Liver (tissue), 6 donors: ENCODE measurements at regions not wholly inside any gene's neighbourhood (a gene's known extent, or its start where the extent isn't known, plus 50 kb on each side); places are given as distances from the start of the nearest gene placed in this dataset.

Experiments
- DNase-seq: peaks from one replicate; pipeline ENCODE4 v3.0.0-alpha.2; 2017; ENCODE audit warnings: low spot score
- H3K27ac ChIP-seq, 2 donors: one replicate each; pipeline ENCODE4 v1.7.0; 2013; ENCODE audit warnings: inconsistent platforms in 2 of 2, low read length in 2 of 2, control low read depth in 1 of 2, low read depth in 1 of 2, mild to moderate bottlenecking in 1 of 2
- H3K27me3 ChIP-seq, 4 donors: one replicate each; pipeline versions ENCODE4 v1.6.1 to v1.7.0; 2013; ENCODE audit warnings: low read length in 3 of 4, inconsistent platforms in 1 of 4, mild to moderate bottlenecking in 1 of 4, moderate library complexity in 1 of 4; ENCODE audit not compliant: control insufficient read depth in 4 of 4, insufficient read depth in 4 of 4
- H3K36me3 ChIP-seq, 4 donors: one replicate each; pipeline versions ENCODE4 v1.6.1 to v1.7.0; 2013; ENCODE audit warnings: low read length in 3 of 4, mild to moderate bottlenecking in 3 of 4, low read depth in 1 of 4, moderate library complexity in 1 of 4; ENCODE audit not compliant: control insufficient read depth in 4 of 4, insufficient read depth in 3 of 4
- H3K4me1 ChIP-seq, 4 donors: one replicate each; pipeline versions ENCODE4 v1.6.1 to v1.7.0; 2013; ENCODE audit warnings: low read length in 3 of 4, mild to moderate bottlenecking in 3 of 4, moderate library complexity in 1 of 4; ENCODE audit not compliant: control insufficient read depth in 4 of 4, insufficient read depth in 4 of 4
- H3K4me3 ChIP-seq, 3 donors: one replicate each; pipeline versions ENCODE4 v1.6.1 to v1.7.0; 2013; ENCODE audit warnings: low read length in 3 of 3, control low read depth in 1 of 3, low read depth in 1 of 3, mild to moderate bottlenecking in 1 of 3
- H3K9ac ChIP-seq, 2 donors: one replicate each; pipeline ENCODE4 v1.7.0; 2013; ENCODE audit warnings: low read length in 2 of 2, mild to moderate bottlenecking in 2 of 2, moderate library complexity in 2 of 2, control low read depth in 1 of 2, low read depth in 1 of 2
- H3K9me3 ChIP-seq, 4 donors: one replicate each; pipeline versions ENCODE4 v1.6.1 to v1.7.0; 2013; ENCODE audit warnings: low read length in 3 of 4; ENCODE audit not compliant: control insufficient read depth in 4 of 4
- ATF3 ChIP-seq: IDR thresholded peaks from 2 replicates; pipeline ENCODE4 v1.6.1; 2016; ENCODE audit warnings: antibody characterized with exemption
- EGR1 ChIP-seq, 2 donors: IDR thresholded peaks; 2 replicates each; pipeline ENCODE4 v1.6.1; 2016 to 2018; ENCODE audit warnings: antibody characterized with exemption in 2 of 2, low read depth in 2 of 2
- FOXA1 ChIP-seq: IDR thresholded peaks from 2 replicates; pipeline ENCODE4 v1.6.1; 2016; ENCODE audit warnings: antibody characterized with exemption
- GABPA ChIP-seq, 2 donors: IDR thresholded peaks in 1 of 2; conservative IDR thresholded peaks in 1 of 2; 2 replicates each; pipeline ENCODE4 v1.6.1; 2016; ENCODE audit warnings: antibody characterized with exemption in 2 of 2, mild to moderate bottlenecking in 1 of 2, moderate library complexity in 1 of 2
- HNF4G ChIP-seq: IDR thresholded peaks from 2 replicates; pipeline ENCODE4 v1.6.1; 2016; ENCODE audit warnings: antibody characterized with exemption
- JUND ChIP-seq, 2 donors: IDR thresholded peaks; 2 replicates each; pipeline ENCODE4 v1.6.1; 2016; ENCODE audit warnings: antibody characterized with exemption in 2 of 2
- NR2F2 ChIP-seq: IDR thresholded peaks from 2 replicates; pipeline ENCODE4 v1.6.1; 2016; ENCODE audit warnings: antibody characterized with exemption
- RAD21 ChIP-seq, 2 donors: IDR thresholded peaks; 2 replicates each; pipeline ENCODE4 v1.6.1; 2016; ENCODE audit warnings: antibody characterized with exemption in 2 of 2, mild to moderate bottlenecking in 2 of 2
- RXRA ChIP-seq, 2 donors: IDR thresholded peaks; 2 replicates each; pipeline ENCODE4 v1.6.1; 2017 to 2018; ENCODE audit warnings: antibody characterized with exemption in 2 of 2, mild to moderate bottlenecking in 1 of 2
- SP1 ChIP-seq: IDR thresholded peaks from 2 replicates; pipeline ENCODE4 v1.6.1; 2018; ENCODE audit warnings: antibody characterized with exemption, mild to moderate bottlenecking
- TAF1 ChIP-seq: conservative IDR thresholded peaks from 2 replicates; pipeline ENCODE4 v1.6.1; 2016; ENCODE audit warnings: antibody characterized with exemption, mild to moderate bottlenecking
- YY1 ChIP-seq: IDR thresholded peaks from 2 replicates; pipeline ENCODE4 v1.6.1; 2016; ENCODE audit warnings: antibody characterized with exemption, mild to moderate bottlenecking
- TF ChIP-seq, protein P1 (sequence below): IDR thresholded peaks from 2 replicates; pipeline ENCODE4 v1.6.1; 2016; ENCODE audit warnings: antibody characterized with exemption
- TF ChIP-seq, protein P2 (sequence below): IDR thresholded peaks from 2 replicates; pipeline ENCODE4 v1.6.1; 2016; ENCODE audit warnings: antibody characterized with exemption
- TF ChIP-seq, protein P3 (sequence below): IDR thresholded peaks from 2 replicates; pipeline ENCODE4 v1.6.1; 2016; ENCODE audit warnings: antibody characterized with exemption, mild to moderate bottlenecking
- donor health status: healthy.
- donor health status: healthy.
- donor health status: healthy.

DNA sequence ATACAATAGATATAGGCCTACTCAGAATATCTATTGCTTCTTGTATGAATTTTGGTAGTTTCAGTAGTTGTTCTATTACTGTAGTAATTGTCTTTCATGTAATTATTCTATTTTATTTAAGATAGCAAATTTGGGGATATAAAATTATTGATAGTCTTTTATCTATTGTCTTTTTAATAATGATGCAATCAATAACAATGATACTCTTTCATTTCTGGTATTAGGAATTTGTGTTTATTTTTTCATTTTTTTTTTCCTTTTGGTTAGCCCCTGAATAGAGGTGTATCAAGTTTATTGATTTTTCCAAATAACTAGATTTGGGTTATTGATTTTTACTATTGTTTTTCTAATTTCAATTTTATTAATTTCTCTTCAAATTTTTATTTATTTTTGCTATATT lies 1503.7 kb downstream of the REEP3 start:
- no peak overlapping the region for H3K4me3 ChIP-seq
- H3K27me3 ChIP-seq, result no peaks in the 10 kb centered on the region
- H3K9me3 ChIP-seq, result no peaks in the 10 kb centered on the region
- no peak overlapping the region for H3K9ac ChIP-seq
- peaks cover 0 to 2% (median 0%) of the 10 kb centered on the region in 4 donors for H3K4me1 ChIP-seq
- TF ChIP-seq FOXA1, result no peak
- TF ChIP-seq RXRA (IDR thresholded peaks at IDR 0.05), result no peak
- TF ChIP-seq TAF1, result no peak
- TF ChIP-seq JUND (IDR thresholded peaks at IDR 0.05), result no peak
- TF ChIP-seq, protein P1, sequence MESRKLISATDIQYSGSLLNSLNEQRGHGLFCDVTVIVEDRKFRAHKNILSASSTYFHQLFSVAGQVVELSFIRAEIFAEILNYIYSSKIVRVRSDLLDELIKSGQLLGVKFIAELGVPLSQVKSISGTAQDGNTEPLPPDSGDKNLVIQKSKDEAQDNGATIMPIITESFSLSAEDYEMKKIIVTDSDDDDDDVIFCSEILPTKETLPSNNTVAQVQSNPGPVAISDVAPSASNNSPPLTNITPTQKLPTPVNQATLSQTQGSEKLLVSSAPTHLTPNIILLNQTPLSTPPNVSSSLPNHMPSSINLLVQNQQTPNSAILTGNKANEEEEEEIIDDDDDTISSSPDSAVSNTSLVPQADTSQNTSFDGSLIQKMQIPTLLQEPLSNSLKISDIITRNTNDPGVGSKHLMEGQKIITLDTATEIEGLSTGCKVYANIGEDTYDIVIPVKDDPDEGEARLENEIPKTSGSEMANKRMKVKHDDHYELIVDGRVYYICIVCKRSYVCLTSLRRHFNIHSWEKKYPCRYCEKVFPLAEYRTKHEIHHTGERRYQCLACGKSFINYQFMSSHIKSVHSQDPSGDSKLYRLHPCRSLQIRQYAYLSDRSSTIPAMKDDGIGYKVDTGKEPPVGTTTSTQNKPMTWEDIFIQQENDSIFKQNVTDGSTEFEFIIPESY, result no peak
- no peak for TF ChIP-seq ATF3
- TF ChIP-seq, protein P2, sequence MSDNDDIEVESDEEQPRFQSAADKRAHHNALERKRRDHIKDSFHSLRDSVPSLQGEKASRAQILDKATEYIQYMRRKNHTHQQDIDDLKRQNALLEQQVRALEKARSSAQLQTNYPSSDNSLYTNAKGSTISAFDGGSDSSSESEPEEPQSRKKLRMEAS, result no peak
- TF ChIP-seq, protein P3, sequence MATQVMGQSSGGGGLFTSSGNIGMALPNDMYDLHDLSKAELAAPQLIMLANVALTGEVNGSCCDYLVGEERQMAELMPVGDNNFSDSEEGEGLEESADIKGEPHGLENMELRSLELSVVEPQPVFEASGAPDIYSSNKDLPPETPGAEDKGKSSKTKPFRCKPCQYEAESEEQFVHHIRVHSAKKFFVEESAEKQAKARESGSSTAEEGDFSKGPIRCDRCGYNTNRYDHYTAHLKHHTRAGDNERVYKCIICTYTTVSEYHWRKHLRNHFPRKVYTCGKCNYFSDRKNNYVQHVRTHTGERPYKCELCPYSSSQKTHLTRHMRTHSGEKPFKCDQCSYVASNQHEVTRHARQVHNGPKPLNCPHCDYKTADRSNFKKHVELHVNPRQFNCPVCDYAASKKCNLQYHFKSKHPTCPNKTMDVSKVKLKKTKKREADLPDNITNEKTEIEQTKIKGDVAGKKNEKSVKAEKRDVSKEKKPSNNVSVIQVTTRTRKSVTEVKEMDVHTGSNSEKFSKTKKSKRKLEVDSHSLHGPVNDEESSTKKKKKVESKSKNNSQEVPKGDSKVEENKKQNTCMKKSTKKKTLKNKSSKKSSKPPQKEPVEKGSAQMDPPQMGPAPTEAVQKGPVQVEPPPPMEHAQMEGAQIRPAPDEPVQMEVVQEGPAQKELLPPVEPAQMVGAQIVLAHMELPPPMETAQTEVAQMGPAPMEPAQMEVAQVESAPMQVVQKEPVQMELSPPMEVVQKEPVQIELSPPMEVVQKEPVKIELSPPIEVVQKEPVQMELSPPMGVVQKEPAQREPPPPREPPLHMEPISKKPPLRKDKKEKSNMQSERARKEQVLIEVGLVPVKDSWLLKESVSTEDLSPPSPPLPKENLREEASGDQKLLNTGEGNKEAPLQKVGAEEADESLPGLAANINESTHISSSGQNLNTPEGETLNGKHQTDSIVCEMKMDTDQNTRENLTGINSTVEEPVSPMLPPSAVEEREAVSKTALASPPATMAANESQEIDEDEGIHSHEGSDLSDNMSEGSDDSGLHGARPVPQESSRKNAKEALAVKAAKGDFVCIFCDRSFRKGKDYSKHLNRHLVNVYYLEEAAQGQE, result no peak
- TF ChIP-seq HNF4G, result no peak
- no peak for TF ChIP-seq SP1
- no peak for DNase-seq
- no peak overlapping the region for H3K27ac ChIP-seq
- H3K36me3 ChIP-seq, result no peaks in the 10 kb centered on the region

DNA sequence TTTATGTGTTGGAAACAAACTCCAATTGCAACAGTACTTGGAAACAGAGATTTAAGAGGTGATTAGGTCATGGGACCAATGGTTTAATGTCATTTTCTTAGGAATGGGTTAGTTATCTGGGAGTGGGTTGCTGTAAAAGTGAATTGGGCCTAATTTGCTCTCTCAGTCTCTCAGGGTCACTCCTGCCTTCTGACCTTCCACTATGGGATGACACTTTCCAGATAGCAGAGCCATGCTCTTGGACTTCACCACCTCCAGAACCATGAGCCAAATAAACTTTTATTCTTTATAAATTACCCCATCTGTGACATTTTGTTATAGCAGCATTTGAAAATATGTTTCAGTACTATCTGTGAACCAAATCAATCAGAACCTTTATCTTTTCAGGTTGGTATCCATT lies 1509.1 kb downstream of the REEP3 start:
- Histone ChIP-seq H3K9ac (no peak overlapping the region), H3K27ac (no peak overlapping the region), H3K4me1 (peaks cover 0 to 22% (median 5%) of the 10 kb centered on the region in 4 donors), H3K36me3 (no peaks in the 10 kb centered on the region), H3K4me3 (no peak overlapping the region), H3K9me3 (peaks cover 8 to 13% (median 10%) of the 10 kb centered on the region in 4 donors), H3K27me3 (no peaks in the 10 kb centered on the region)
- DNase-seq, result no peak
- TF ChIP-seq, protein P2, result no peak
- TF ChIP-seq SP1, result no peak
- no peak for TF ChIP-seq HNF4G
- TF ChIP-seq GABPA (IDR thresholded peaks at IDR 0.05 in 1 of 2, conservative IDR thresholded peaks at IDR 0.05 in 1 of 2), result no peak
- no peak for TF ChIP-seq NR2F2
- no peak for TF ChIP-seq EGR1 (IDR thresholded peaks at IDR 0.05; ENCODE audit: low read depth in 2 of 2)
- TF ChIP-seq RAD21 (IDR thresholded peaks at IDR 0.05), result no peak
- TF ChIP-seq, protein P1, result no peak
- no peak for TF ChIP-seq RXRA (IDR thresholded peaks at IDR 0.05)
- TF ChIP-seq YY1, result no peak
- TF ChIP-seq ATF3, result no peak
